Stimulated activated memory B cell treated with anti-CD40 and anti-IgM and Interleukin-4, amounts not matched to agents 10 μg/mL and 1 μg/mL and 100 μg/mL, for 72 hours (primary cell): ENCODE measurements at regions not wholly inside any gene's neighbourhood (a gene's known extent, or its start where the extent isn't known, plus 50 kb on each side); places are given as distances from the start of the nearest gene placed in this dataset.

ENCODE experiments used
- ATAC-seq: fragments of 150-1000 bp; cut with Tn5 transposase; 2 replicates; pipeline ENCODE4 v1.10.0; 2021
- H3K27ac Mint-ChIP-seq: one replicate; pipeline ENCODE4 v1.8.0; 2022; ENCODE audit warnings: mild to moderate bottlenecking, mixed read lengths
- H3K27me3 Mint-ChIP-seq: one replicate; pipeline ENCODE4 v1.8.0; 2022; ENCODE audit warnings: mixed read lengths
- H3K36me3 Mint-ChIP-seq: one replicate; pipeline ENCODE4 v1.8.0; 2022; ENCODE audit warnings: mixed read lengths
- H3K4me1 Mint-ChIP-seq: one replicate; pipeline ENCODE4 v1.8.0; 2022; ENCODE audit warnings: mixed read lengths
- H3K4me3 Mint-ChIP-seq: one replicate; pipeline ENCODE4 v1.8.0; 2022; ENCODE audit warnings: mild to moderate bottlenecking, moderate library complexity, mixed read lengths
- H3K9me3 Mint-ChIP-seq: one replicate; pipeline ENCODE4 v1.8.0; 2022; ENCODE audit warnings: mixed read lengths

GRCh38 chr7:106466867-106467266 is 182.1 kb upstream of the NAMPT start:
- H3K9me3 Mint-ChIP-seq, result no peaks in the 10 kb centered on the region

GRCh38 chr7:106465704-106466468 is 181.1 kb upstream of the NAMPT start:
- Mint-ChIP-seq H3K27ac (no peak overlapping the region), H3K4me1 (peaks cover 30% of the 10 kb centered on the region), H3K36me3 (no peaks in the 10 kb centered on the region), H3K4me3 (no peak overlapping the region), H3K27me3 (no peaks in the 10 kb centered on the region), H3K9me3 (no peaks in the 10 kb centered on the region)
- ATAC-seq, result peak; percentile 78

More at GRCh38 chr7:106466867-106467266, 182.1 kb upstream of the NAMPT start:
- ATAC-seq, result no peak
- Mint-ChIP-seq H3K27ac (no peak overlapping the region), H3K27me3 (peaks cover 2% of the 10 kb centered on the region), H3K4me1 (peaks cover 30% of the 10 kb centered on the region), H3K36me3 (no peaks in the 10 kb centered on the region), H3K4me3 (no peak overlapping the region)

GRCh38 chr7:106464651-106465050 is 179.9 kb upstream of the NAMPT start:
- H3K36me3 Mint-ChIP-seq, result no peaks in the 10 kb centered on the region
- no peaks in the 10 kb centered on the region for H3K27me3 Mint-ChIP-seq
- H3K4me3 Mint-ChIP-seq, result no peak overlapping the region
- ATAC-seq, result no peak
- no peak overlapping the region for H3K27ac Mint-ChIP-seq
- peaks cover 30% of the 10 kb centered on the region for H3K4me1 Mint-ChIP-seq
- no peaks in the 10 kb centered on the region for H3K9me3 Mint-ChIP-seq

GRCh38 chr7:106463851-106464611 is 179.2 kb upstream of the NAMPT start:
- Mint-ChIP-seq H3K4me3 (no peak overlapping the region), H3K4me1 (peaks cover 25% of the 10 kb centered on the region), H3K36me3 (peaks cover under 1% of the 10 kb centered on the region), H3K27ac (no peak overlapping the region), H3K9me3 (no peaks in the 10 kb centered on the region), H3K27me3 (no peaks in the 10 kb centered on the region)
- no peak for ATAC-seq

- no peak overlapping the region for H3K27ac Mint-ChIP-seq
- peaks cover 22% of the 10 kb centered on the region for H3K4me1 Mint-ChIP-seq
- peaks cover 6% of the 10 kb centered on the region for H3K9me3 Mint-ChIP-seq
- H3K4me3 Mint-ChIP-seq, result no peak overlapping the region
- ATAC-seq, result no peak
- H3K36me3 Mint-ChIP-seq, result peaks cover 6% of the 10 kb centered on the region
- H3K27me3 Mint-ChIP-seq, result no peaks in the 10 kb centered on the region
These were observed 178.2 kb upstream of the NAMPT start for GRCh38 chr7:106462914-106463482.

- Mint-ChIP-seq H3K4me3 (no peak overlapping the region), H3K27me3 (no peaks in the 10 kb centered on the region), H3K9me3 (peaks cover 6% of the 10 kb centered on the region), H3K36me3 (peaks cover 6% of the 10 kb centered on the region), H3K27ac (no peak overlapping the region), H3K4me1 (peaks cover 22% of the 10 kb centered on the region)
- ATAC-seq, result peak; percentile 62
These were observed 177.6 kb upstream of the NAMPT start for GRCh38 chr7:106462365-106462859.

- peaks cover 18% of the 10 kb centered on the region for H3K4me1 Mint-ChIP-seq
- no peak overlapping the region for H3K4me3 Mint-ChIP-seq
- H3K27ac Mint-ChIP-seq, result no peak overlapping the region
- H3K36me3 Mint-ChIP-seq, result peaks cover 6% of the 10 kb centered on the region
- H3K27me3 Mint-ChIP-seq, result no peaks in the 10 kb centered on the region
- no peak for ATAC-seq
- H3K9me3 Mint-ChIP-seq, result peaks cover 6% of the 10 kb centered on the region
These were observed 176.0 kb upstream of the NAMPT start for GRCh38 chr7:106460792-106461254.

- Mint-ChIP-seq H3K27ac (no peak overlapping the region), H3K4me3 (no peak overlapping the region)
These were observed 174.8 kb upstream of the NAMPT start for GRCh38 chr7:106459397-106460072.

GRCh38 chr7:106457678-106458077 is 172.9 kb upstream of the NAMPT start:
- Mint-ChIP-seq H3K4me3 (no peak overlapping the region), H3K9me3 (peaks cover 6% of the 10 kb centered on the region), H3K4me1 (no peaks in the 10 kb centered on the region), H3K27ac (no peak overlapping the region), H3K27me3 (no peaks in the 10 kb centered on the region), H3K36me3 (peaks cover 6% of the 10 kb centered on the region)
- ATAC-seq, result no peak

More at GRCh38 chr7:106459397-106460072, 174.8 kb upstream of the NAMPT start:
- Mint-ChIP-seq H3K27me3 (no peaks in the 10 kb centered on the region), H3K36me3 (peaks cover 6% of the 10 kb centered on the region), H3K9me3 (peaks cover 6% of the 10 kb centered on the region), H3K4me1 (peaks cover 7% of the 10 kb centered on the region)
- no peak for ATAC-seq

GRCh38 chr7:106456329-106456728 is 171.5 kb upstream of the NAMPT start:
- H3K27me3 Mint-ChIP-seq, result no peaks in the 10 kb centered on the region
- ATAC-seq, result no peak
- H3K27ac Mint-ChIP-seq, result no peak overlapping the region
- H3K36me3 Mint-ChIP-seq, result peaks cover 6% of the 10 kb centered on the region
- peaks cover 8% of the 10 kb centered on the region for H3K9me3 Mint-ChIP-seq
- H3K4me1 Mint-ChIP-seq, result no peaks in the 10 kb centered on the region
- no peak overlapping the region for H3K4me3 Mint-ChIP-seq

- Mint-ChIP-seq H3K9me3 (peaks cover 9% of the 10 kb centered on the region), H3K27ac (no peak overlapping the region), H3K27me3 (no peaks in the 10 kb centered on the region), H3K4me1 (no peaks in the 10 kb centered on the region), H3K4me3 (no peak overlapping the region), H3K36me3 (peaks cover 7% of the 10 kb centered on the region)
- no peak for ATAC-seq
These were observed 167.5 kb upstream of the NAMPT start for GRCh38 chr7:106452031-106452851.

- no peak for ATAC-seq
- no peak overlapping the region for H3K27ac Mint-ChIP-seq
- peaks cover 7% of the 10 kb centered on the region for H3K36me3 Mint-ChIP-seq
- no peaks in the 10 kb centered on the region for H3K27me3 Mint-ChIP-seq
- no peaks in the 10 kb centered on the region for H3K4me1 Mint-ChIP-seq
- H3K4me3 Mint-ChIP-seq, result no peak overlapping the region
- H3K9me3 Mint-ChIP-seq, result peaks cover 9% of the 10 kb centered on the region
These were observed 166.4 kb upstream of the NAMPT start for GRCh38 chr7:106451171-106451570.

GRCh38 chr7:106450716-106451115 is 165.9 kb upstream of the NAMPT start:
- H3K27me3 Mint-ChIP-seq, result no peaks in the 10 kb centered on the region
- no peaks in the 10 kb centered on the region for H3K4me1 Mint-ChIP-seq
- ATAC-seq, result no peak
- no peak overlapping the region for H3K4me3 Mint-ChIP-seq
- H3K9me3 Mint-ChIP-seq, result peaks cover 9% of the 10 kb centered on the region
- H3K27ac Mint-ChIP-seq, result no peak overlapping the region
- peaks cover 7% of the 10 kb centered on the region for H3K36me3 Mint-ChIP-seq
